PFSK-1 (cell line): ENCODE measurements at regions not wholly inside any gene's neighbourhood (a gene's known extent, or its start where the extent isn't known, plus 50 kb on each side); places are given as distances from the start of the nearest gene placed in this dataset.

Experiments
- FOXP2 ChIP-seq: optimal IDR thresholded peaks from 2 replicates; pipeline ENCODE3; 2011; ENCODE audit warnings: borderline replicate concordance, control low read depth, inconsistent platforms; ENCODE audit not compliant: insufficient read depth; ENCODE audit errors: extremely low read length, extremely low read depth
- POLR2AphosphoS5 ChIP-seq: IDR thresholded peaks from 2 replicates; pipeline ENCODE4 v1.6.1; 2012; ENCODE audit warnings: low read depth, mild to moderate bottlenecking, control low read depth, low read length, moderate library complexity
- SIN3A ChIP-seq: IDR thresholded peaks from 2 replicates; pipeline ENCODE4 v1.6.1; 2012; ENCODE audit warnings: mild to moderate bottlenecking, low read length, moderate library complexity, borderline replicate concordance; ENCODE audit not compliant: insufficient read depth
- TAF1 ChIP-seq: IDR thresholded peaks from 2 replicates; pipeline ENCODE4 v1.6.1; 2012; ENCODE audit warnings: low read length, control low read depth, borderline replicate concordance; ENCODE audit not compliant: insufficient read depth
- TF ChIP-seq, protein P1 (sequence below), 2 experiments: IDR thresholded peaks; 2 replicates each; pipeline versions ENCODE4 v1.6.1 to v1.8.0; 2011 to 2012; ENCODE audit warnings: low read depth in 2 of 2, low read length in 2 of 2, control low read depth in 1 of 2, inconsistent platforms in 1 of 2, mild to moderate bottlenecking in 1 of 2, moderate library complexity in 1 of 2; ENCODE audit not compliant: insufficient read depth in 1 of 2

DNA sequence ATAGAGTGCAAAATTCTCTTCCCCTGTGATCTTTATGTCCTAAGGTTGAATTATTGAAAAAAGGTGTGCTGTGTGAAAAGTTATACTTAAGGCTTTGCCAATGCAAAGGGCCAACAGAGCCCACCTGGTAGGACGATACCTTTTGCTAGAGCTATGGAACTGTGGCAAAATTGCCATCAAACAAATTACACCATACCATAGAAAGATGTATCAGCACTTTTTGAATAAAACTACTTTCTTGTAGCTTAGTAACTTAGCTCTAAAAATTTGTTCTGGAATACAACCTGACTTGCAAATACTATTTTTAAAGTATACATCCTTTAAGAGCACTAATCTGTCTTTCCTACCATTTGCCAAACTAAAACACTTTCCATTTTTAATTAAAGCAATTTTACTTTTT, 147.2 kb upstream of the ERCC4 start:
- TF ChIP-seq, protein P1, sequence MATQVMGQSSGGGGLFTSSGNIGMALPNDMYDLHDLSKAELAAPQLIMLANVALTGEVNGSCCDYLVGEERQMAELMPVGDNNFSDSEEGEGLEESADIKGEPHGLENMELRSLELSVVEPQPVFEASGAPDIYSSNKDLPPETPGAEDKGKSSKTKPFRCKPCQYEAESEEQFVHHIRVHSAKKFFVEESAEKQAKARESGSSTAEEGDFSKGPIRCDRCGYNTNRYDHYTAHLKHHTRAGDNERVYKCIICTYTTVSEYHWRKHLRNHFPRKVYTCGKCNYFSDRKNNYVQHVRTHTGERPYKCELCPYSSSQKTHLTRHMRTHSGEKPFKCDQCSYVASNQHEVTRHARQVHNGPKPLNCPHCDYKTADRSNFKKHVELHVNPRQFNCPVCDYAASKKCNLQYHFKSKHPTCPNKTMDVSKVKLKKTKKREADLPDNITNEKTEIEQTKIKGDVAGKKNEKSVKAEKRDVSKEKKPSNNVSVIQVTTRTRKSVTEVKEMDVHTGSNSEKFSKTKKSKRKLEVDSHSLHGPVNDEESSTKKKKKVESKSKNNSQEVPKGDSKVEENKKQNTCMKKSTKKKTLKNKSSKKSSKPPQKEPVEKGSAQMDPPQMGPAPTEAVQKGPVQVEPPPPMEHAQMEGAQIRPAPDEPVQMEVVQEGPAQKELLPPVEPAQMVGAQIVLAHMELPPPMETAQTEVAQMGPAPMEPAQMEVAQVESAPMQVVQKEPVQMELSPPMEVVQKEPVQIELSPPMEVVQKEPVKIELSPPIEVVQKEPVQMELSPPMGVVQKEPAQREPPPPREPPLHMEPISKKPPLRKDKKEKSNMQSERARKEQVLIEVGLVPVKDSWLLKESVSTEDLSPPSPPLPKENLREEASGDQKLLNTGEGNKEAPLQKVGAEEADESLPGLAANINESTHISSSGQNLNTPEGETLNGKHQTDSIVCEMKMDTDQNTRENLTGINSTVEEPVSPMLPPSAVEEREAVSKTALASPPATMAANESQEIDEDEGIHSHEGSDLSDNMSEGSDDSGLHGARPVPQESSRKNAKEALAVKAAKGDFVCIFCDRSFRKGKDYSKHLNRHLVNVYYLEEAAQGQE (IDR thresholded peaks at IDR 0.05; ENCODE audit: insufficient read depth in 1 of 2, low read depth in 2 of 2, low read length in 2 of 2), result no peak
- TF ChIP-seq TAF1 (no peak), SIN3A (no peak), POLR2AphosphoS5 (no peak), FOXP2 (no peak)

DNA sequence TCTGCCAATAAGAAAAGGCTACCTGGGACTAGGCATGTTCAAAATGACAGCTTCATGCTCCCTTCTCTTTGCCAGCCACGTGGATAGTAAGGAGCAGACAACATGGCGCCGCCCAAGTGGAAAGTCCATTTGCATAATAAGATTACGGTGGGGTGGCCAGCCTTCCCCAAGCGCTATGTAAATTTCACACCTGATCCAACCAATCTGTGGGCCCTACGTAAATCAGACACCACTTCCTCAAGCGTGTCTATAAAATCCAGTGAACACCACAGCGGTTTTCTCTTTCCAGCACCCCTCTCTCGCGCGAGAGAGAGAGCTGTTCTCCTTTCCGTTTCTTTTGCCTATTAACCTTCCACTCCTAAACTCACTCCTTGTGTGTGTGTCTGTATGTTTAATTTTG, 140.3 kb upstream of the ERCC4 start:
- TF ChIP-seq, protein P1 (IDR thresholded peaks at IDR 0.05; ENCODE audit: insufficient read depth in 1 of 2, low read depth in 2 of 2, low read length in 2 of 2), result no peak
- no peak for TF ChIP-seq FOXP2
- no peak for TF ChIP-seq SIN3A
- no peak for TF ChIP-seq POLR2AphosphoS5
- no peak for TF ChIP-seq TAF1

DNA sequence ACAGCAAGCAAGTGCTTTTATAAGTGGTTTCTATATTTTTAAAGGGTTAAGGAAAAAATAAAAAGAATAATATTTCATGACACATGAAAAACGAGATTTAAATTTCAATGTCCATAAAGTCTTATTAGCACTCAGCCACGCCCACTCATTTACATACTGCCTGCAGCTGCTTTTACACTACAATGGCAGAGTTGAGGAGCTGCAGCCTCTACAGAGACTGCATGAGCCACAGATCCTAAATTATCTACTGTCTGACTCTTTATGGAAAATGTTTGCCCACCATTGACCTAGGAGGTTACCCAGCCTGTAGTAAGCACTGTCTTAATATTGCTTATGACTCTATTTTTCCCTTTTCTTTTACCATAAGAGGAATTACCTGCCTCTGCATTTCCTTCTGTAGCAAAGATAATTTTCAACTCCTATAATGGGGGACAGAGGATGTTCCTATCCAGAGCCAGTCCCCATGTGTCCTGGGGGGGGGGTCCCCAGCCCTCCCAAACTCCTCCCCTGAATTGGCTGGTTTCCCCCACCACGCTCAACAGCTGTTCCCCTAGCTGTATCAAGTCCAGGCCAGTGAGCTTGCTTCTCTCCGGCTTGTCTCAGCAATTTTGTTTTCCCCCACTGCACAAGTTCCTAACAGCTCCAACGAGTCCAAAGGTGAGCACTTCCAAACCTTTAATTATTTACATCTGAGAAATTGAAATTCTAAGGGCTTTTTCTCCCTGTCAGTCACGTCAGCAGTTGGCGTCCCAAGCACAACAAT, 139.4 kb upstream of the ERCC4 start:
- TF ChIP-seq, protein P1 (IDR thresholded peaks at IDR 0.05; ENCODE audit: insufficient read depth in 1 of 2, low read depth in 2 of 2, low read length in 2 of 2), result no peak
- TF ChIP-seq FOXP2, result no peak
- TF ChIP-seq SIN3A, result no peak
- TF ChIP-seq POLR2AphosphoS5, result no peak
- TF ChIP-seq TAF1, result no peak

DNA sequence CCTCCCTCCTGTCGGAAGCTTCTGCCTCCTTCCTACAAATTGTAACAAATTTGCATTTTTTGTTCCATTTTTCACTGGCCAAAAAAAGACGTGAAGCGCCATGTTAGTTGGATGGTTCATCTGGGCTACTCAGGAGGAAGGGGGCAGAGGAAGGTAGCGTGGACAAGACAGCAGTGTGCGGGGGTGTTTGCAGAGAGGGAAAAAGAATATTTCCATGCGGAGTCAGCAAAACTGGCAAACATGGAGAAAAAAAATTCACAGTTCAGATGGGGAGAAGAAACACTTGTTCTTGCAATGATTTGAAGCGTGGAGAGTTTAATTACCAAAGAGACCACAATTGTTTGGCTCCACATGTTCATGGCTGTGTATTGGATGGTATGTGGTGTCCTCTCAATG, 138.8 kb upstream of the ERCC4 start:
- no peak for TF ChIP-seq TAF1
- TF ChIP-seq POLR2AphosphoS5, result no peak
- TF ChIP-seq, protein P1 (IDR thresholded peaks at IDR 0.05; ENCODE audit: insufficient read depth in 1 of 2, low read depth in 2 of 2, low read length in 2 of 2), result no peak
- TF ChIP-seq FOXP2, result no peak
- no peak for TF ChIP-seq SIN3A

DNA sequence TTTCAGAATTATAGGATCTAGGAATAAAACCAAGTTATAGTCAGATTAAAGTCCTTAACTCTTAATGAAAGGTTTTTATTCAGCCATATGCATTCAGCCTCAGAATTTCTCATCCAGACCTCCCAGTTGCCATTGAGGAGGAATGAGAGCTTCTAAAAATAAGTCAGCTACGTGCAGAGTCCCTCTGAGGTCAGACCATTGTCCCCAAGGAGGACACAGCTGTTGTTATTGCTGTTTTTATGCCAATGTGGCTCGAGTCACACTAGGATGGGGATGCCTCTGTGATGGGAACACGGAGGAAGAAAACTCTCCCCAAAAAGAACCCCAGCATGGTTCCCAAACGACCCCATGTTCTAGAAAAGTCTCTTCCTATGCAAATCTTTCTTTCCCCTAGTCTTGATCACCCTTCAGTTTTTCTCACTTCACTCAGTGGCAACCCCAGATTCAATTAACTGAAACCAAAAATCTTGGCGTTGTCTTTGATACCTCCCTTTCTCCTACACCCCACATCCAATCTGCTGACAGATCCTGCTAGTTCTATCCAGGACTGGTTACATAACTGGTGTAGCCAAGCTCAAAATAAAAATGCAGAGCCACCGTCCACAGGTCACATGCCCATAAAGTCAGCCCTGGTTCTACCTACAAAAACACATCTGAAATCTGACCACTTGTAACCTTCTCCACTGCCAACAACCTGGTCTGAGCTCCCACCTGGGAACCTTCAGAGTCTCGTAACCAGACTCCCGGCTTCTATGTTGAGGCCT, 138.2 kb upstream of the ERCC4 start:
- no peak for TF ChIP-seq SIN3A
- no peak for TF ChIP-seq TAF1
- no peak for TF ChIP-seq POLR2AphosphoS5
- no peak for TF ChIP-seq FOXP2
- TF ChIP-seq, protein P1 (IDR thresholded peaks at IDR 0.05; ENCODE audit: insufficient read depth in 1 of 2, low read depth in 2 of 2, low read length in 2 of 2), result no peak
